NCI-H345 treated with DMSO at 0.1 percent for 48 hours (cell line): ENCODE measurements at regions not wholly inside any gene's neighbourhood (a gene's known extent, or its start where the extent isn't known, plus 50 kb on each side); places are given as distances from the start of the nearest gene placed in this dataset.

Source experiments
- DNase-seq: peaks from one replicate; lab custom pipeline; 2025; ENCODE audit not compliant: unreplicated experiment; lab: John Stamatoyannopoulos, UW

GRCh38 chr5:2213121-2213730 is 330.5 kb upstream of the IRX4 start:
- no peak for DNase-seq

- no peak for DNase-seq
These were observed 329.8 kb upstream of the IRX4 start for GRCh38 chr5:2212481-2212880.

GRCh38 chr5:2208239-2208544 is 325.5 kb upstream of the IRX4 start:
- no peak for DNase-seq

- no peak for DNase-seq
These were observed 324.9 kb upstream of the IRX4 start for GRCh38 chr5:2207416-2208238.

- DNase-seq: no peak
These were observed 324.3 kb upstream of the IRX4 start for GRCh38 chr5:2207109-2207399.

- no peak for DNase-seq
These were observed 323.8 kb upstream of the IRX4 start for GRCh38 chr5:2206293-2207108.

GRCh38 chr5:2205596-2206226 is 323.0 kb upstream of the IRX4 start:
- DNase-seq: no peak

- DNase-seq: no peak
These were observed 322.5 kb upstream of the IRX4 start for GRCh38 chr5:2205185-2205585.

GRCh38 chr5:2204366-2205184 is 321.9 kb upstream of the IRX4 start:
- DNase-seq: no peak

- DNase-seq: no peak
These were observed 321.0 kb upstream of the IRX4 start for GRCh38 chr5:2203774-2204173.

- no peak for DNase-seq
These were observed 319.1 kb upstream of the IRX4 start for GRCh38 chr5:2201832-2202231.

GRCh38 chr5:2201421-2201820 is 318.7 kb upstream of the IRX4 start:
- no peak for DNase-seq

- no peak for DNase-seq
These were observed 318.3 kb upstream of the IRX4 start for GRCh38 chr5:2201011-2201410.

GRCh38 chr5:2200261-2200950 is 317.7 kb upstream of the IRX4 start:
- no peak for DNase-seq

- no peak for DNase-seq
These were observed 317.0 kb upstream of the IRX4 start for GRCh38 chr5:2199697-2200096.

- DNase-seq: no peak
These were observed 314.4 kb upstream of the IRX4 start for GRCh38 chr5:2196989-2197619.

GRCh38 chr5:2196416-2196815 is 313.7 kb upstream of the IRX4 start:
- DNase-seq: no peak

GRCh38 chr5:2194949-2195348 is 312.2 kb upstream of the IRX4 start:
- no peak for DNase-seq

- DNase-seq: no peak
These were observed 311.5 kb upstream of the IRX4 start for GRCh38 chr5:2194236-2194555.
